HCT116 (cell line): ENCODE measurements at regions not wholly inside any gene's neighbourhood (a gene's known extent, or its start where the extent isn't known, plus 50 kb on each side); places are given as distances from the start of the nearest gene placed in this dataset.

Source experiments
- ATAC-seq: fragments of 200-7000 bp; cut with Tn5 transposase; 2 replicates; pipeline ENCODE4 v1.9.1; 2020; ENCODE audit warnings: mild to moderate bottlenecking, moderate library complexity
- BruUV-seq: library from RNA; stranded (reverse); fragments of 400-500 nt; replicated peaks from 2 replicates; lab custom pipeline; 2021; lab: Mats Ljungman, UMichigan
- CTCF ChIA-PET: fragments of 300-600 bp; sonication (Branson Sonifier 250); formaldehyde crosslinking; loops from one replicate; lab custom pipeline; 2021; ENCODE audit warnings: antibody characterized with exemption; lab: Charles Lee
- POLR2A ChIA-PET: fragments of 300-600, 350-600 bp; sonication (Branson Sonifier 250); formaldehyde crosslinking; loops from one replicate; lab custom pipeline; 2021; ENCODE audit warnings: antibody characterized with exemption; lab: Charles Lee
- RAD21 ChIA-PET, 2 experiments: fragments of 300-600 bp; sonication (Branson Sonifier 250); formaldehyde crosslinking; loops; one replicate each; lab custom pipeline; 2023; ENCODE audit warnings: low total read pairs in 2 of 2; ENCODE audit not compliant: uncharacterized antibody in 2 of 2, unreplicated experiment in 2 of 2, low non-redundant PET in 1 of 2; lab: Charles Lee
- DNase-seq: peaks from one replicate; pipeline ENCODE4 v3.0.0-alpha.2; 2010; ENCODE audit warnings: low read depth, low spot score
- H2AFZ ChIP-seq: fragments of 200-600 bp; shearing (Covaris generic), sonication (generic); 2 replicates; pipeline ENCODE4 v1.6.1; 2017; ENCODE audit warnings: low read depth, mixed run types, mixed read lengths, antibody characterized with exemption, low read length; ENCODE audit not compliant: poor library complexity, severe bottlenecking
- H3K27ac ChIP-seq: 2 replicates; pipeline ENCODE4 v1.5.1; 2012; ENCODE audit warnings: low read depth, low read length
- H3K27me3 ChIP-seq: fragments of 200-600 bp; sonication (generic); 2 replicates; pipeline ENCODE4 v1.6.1; 2016; ENCODE audit warnings: mixed run types, low read length, mixed read lengths; ENCODE audit not compliant: insufficient read depth
- H3K36me3 ChIP-seq, 2 experiments: fragments of 200-500 bp in 1 of 2; fragments of 200-600 bp in 1 of 2; sonication (Bioruptor generic) in 1 of 2; sonication (generic) in 1 of 2; 2 replicates each; pipeline versions ENCODE4 v1.5.1 to v1.6.1; 2014 to 2016; ENCODE audit warnings: low read length in 2 of 2, inconsistent platforms in 1 of 2, mixed read lengths in 1 of 2, mixed run types in 1 of 2; ENCODE audit not compliant: insufficient read depth in 2 of 2, control insufficient read depth in 1 of 2
- H3K4me1 ChIP-seq, 2 experiments: fragments of 200-600 bp in 1 of 2; sonication (generic) in 1 of 2; 2 replicates each; pipeline versions ENCODE4 v1.5.1 to v1.6.1; 2012 to 2017; ENCODE audit warnings: low read length in 2 of 2, inconsistent platforms in 1 of 2, mild to moderate bottlenecking in 1 of 2, mixed read lengths in 1 of 2, mixed run types in 1 of 2, moderate library complexity in 1 of 2; ENCODE audit not compliant: insufficient read depth in 2 of 2, control insufficient read depth in 1 of 2
- H3K4me2 ChIP-seq: fragments of 200-600 bp; sonication (generic); 2 replicates; pipeline ENCODE4 v1.6.1; 2017; ENCODE audit warnings: mixed run types, low read length, mixed read lengths
- H3K4me3 ChIP-seq, 2 experiments: fragments of 200-600 bp in 1 of 2; sonication (generic) in 1 of 2; replicated peaks in 1 of 2; 2 replicates each; pipeline ENCODE4 v1.5.1; 2011 to 2016; ENCODE audit warnings: low read length in 2 of 2, control low read depth in 1 of 2, low read depth in 1 of 2, mild to moderate bottlenecking in 1 of 2, mixed read lengths in 1 of 2, mixed run types in 1 of 2
- H3K79me2 ChIP-seq: fragments of 200-600 bp; sonication (generic); 2 replicates; pipeline ENCODE4 v1.6.1; 2017; ENCODE audit warnings: mild to moderate bottlenecking, mixed run types, low read length, moderate library complexity, mixed read lengths; ENCODE audit not compliant: insufficient read depth
- H3K9ac ChIP-seq: fragments of 200-600 bp; sonication (generic); 2 replicates; pipeline ENCODE4 v1.6.1; 2016; ENCODE audit warnings: low read length, mixed read lengths
- H3K9me2 ChIP-seq: fragments of 200-600 bp; sonication (generic), shearing (Covaris generic); 2 replicates; pipeline ENCODE4 v1.6.1; 2017; ENCODE audit warnings: mixed run types, mild to moderate bottlenecking, moderate library complexity; ENCODE audit not compliant: insufficient read depth
- H3K9me3 ChIP-seq, 2 experiments: fragments of 200-500 bp in 1 of 2; fragments of 200-600 bp in 1 of 2; sonication (Bioruptor generic) in 1 of 2; sonication (generic) in 1 of 2; 2 replicates each; pipeline ENCODE4 v1.6.1; 2014 to 2017; ENCODE audit warnings: low read length in 2 of 2, mixed read lengths in 2 of 2, inconsistent platforms in 1 of 2, low read depth in 1 of 2, mild to moderate bottlenecking in 1 of 2, mixed run types in 1 of 2, moderate library complexity in 1 of 2; ENCODE audit not compliant: control insufficient read depth in 1 of 2, insufficient read depth in 1 of 2
- H4K20me1 ChIP-seq: fragments of 200-600 bp; sonication (generic), shearing (Covaris generic); 2 replicates; pipeline ENCODE4 v1.6.1; 2017; ENCODE audit warnings: mixed run types, mild to moderate bottlenecking, moderate library complexity; ENCODE audit not compliant: insufficient read depth
- CTCF ChIP-seq, 3 experiments: fragments of 200-600 bp in 1 of 3; sonication (generic) in 1 of 3; IDR thresholded peaks in 2 of 3; conservative IDR thresholded peaks in 1 of 3; 2 replicates each; pipeline ENCODE4 v1.5.1; 2012 to 2017; ENCODE audit warnings: low read depth in 2 of 3, low read length in 2 of 3, antibody characterized with exemption in 1 of 3, borderline replicate concordance in 1 of 3, control low read depth in 1 of 3, mild to moderate bottlenecking in 1 of 3, mixed read lengths in 1 of 3, mixed run types in 1 of 3, moderate library complexity in 1 of 3; ENCODE audit not compliant: insufficient read depth in 1 of 3
- EZH2 ChIP-seq: fragments of 200-600 bp; sonication (generic); IDR thresholded peaks from 2 replicates; pipeline ENCODE4 v1.6.1; 2017; ENCODE audit warnings: antibody characterized with exemption, mixed run types
- FOSL1 ChIP-seq: IDR thresholded peaks from 2 replicates; pipeline ENCODE4 v1.6.1; 2012; ENCODE audit warnings: low read depth
- JUND ChIP-seq: IDR thresholded peaks from 2 replicates; pipeline ENCODE4 v1.6.1; 2012
- REST ChIP-seq: IDR thresholded peaks from 2 replicates; pipeline ENCODE4 v1.6.1; 2012; ENCODE audit warnings: low read depth
- SRF ChIP-seq: IDR thresholded peaks from 2 replicates; pipeline ENCODE4 v1.6.1; 2012; ENCODE audit warnings: low read depth
- TCF7L2 ChIP-seq: IDR thresholded peaks from 2 replicates; pipeline ENCODE4 v1.7.0; 2011; ENCODE audit warnings: borderline replicate concordance, inconsistent platforms; ENCODE audit not compliant: insufficient read depth, insufficient read length; ENCODE audit errors: extremely low read depth
- ZBTB33 ChIP-seq: IDR thresholded peaks from 2 replicates; pipeline ENCODE4 v1.6.1; 2011; ENCODE audit warnings: mild to moderate bottlenecking, low read length, moderate library complexity; ENCODE audit not compliant: insufficient replicate concordance; ENCODE audit errors: extremely low read depth
- ZFX ChIP-seq: fragments of 450-650 bp; IDR thresholded peaks from 2 replicates; pipeline ENCODE4 v1.6.1; 2017
- intact Hi-C: fragments of 100-400 bp; cut with micrococcal nuclease; formaldehyde crosslinking; loops from 2 replicates; pipeline ENCODE4 v1.10.0; 2022

- Histone ChIP-seq H2AFZ (no peak overlapping the region), H3K36me3 (no peaks in the 10 kb centered on the region), H3K9me3 (peaks cover 0 to 6% of the 10 kb centered on the region in 2 experiments; a peak in 2 of 4 replicates), H3K27ac (no peak overlapping the region), H3K4me3 (no peak overlapping the region), H3K4me2 (no peak overlapping the region), H3K9ac (no peak overlapping the region), H4K20me1 (no peaks in the 10 kb centered on the region), H3K4me1 (no peaks in the 10 kb centered on the region), H3K79me2 (no peaks in the 10 kb centered on the region), H3K27me3 (no peaks in the 10 kb centered on the region), H3K9me2 (no peaks in the 10 kb centered on the region)
- POLR2A ChIA-PET, result no interaction called here
- ATAC-seq (no peak), DNase-seq (no peak)
- BruUV-seq, result no TSS peak
- RAD21 ChIA-PET, result no interaction called here
- TF ChIP-seq ZBTB33 (no peak), SRF (no peak), FOSL1 (no peak), TCF7L2 (no peak), ZFX (no peak), JUND (no peak), EZH2 (no peak), CTCF (IDR thresholded peaks at IDR 0.05 in 2 of 3, conservative IDR thresholded peaks at IDR 0.05 in 1 of 3; ENCODE audit: borderline replicate concordance in 1 of 3, insufficient read depth in 1 of 3, low read depth in 2 of 3, low read length in 2 of 3) (no peak), REST (no peak)
- intact Hi-C loops, result no loop called here
- CTCF ChIA-PET, result no interaction called here
These were observed 900.1 kb downstream of the TYW1 start for GRCh38 chr7:67896721-67897120.
